Central memory CD8-positive, alpha-beta T cell (primary cell): ENCODE measurements at regions not wholly inside any gene's neighbourhood (a gene's known extent, or its start where the extent isn't known, plus 50 kb on each side); places are given as distances from the start of the nearest gene placed in this dataset.

Experiments
- ATAC-seq: fragments of 150-1000 bp; cut with Tn5 transposase; replicated peaks from 2 replicates; pipeline ENCODE4 v1.10.0; 2022; ENCODE audit warnings: mild to moderate bottlenecking, moderate FRiP score, moderate number of reproducible peaks; ENCODE audit not compliant: poor library complexity, severe bottlenecking; ENCODE audit errors: extremely low read depth
- DNase-seq, 2 donors: peaks; one replicate each; pipeline ENCODE4 v3.0.0; 2021; ENCODE audit warnings: low spot score in 2 of 2
- H3K27ac Mint-ChIP-seq: one replicate; pipeline ENCODE4 v1.8.0; 2022; ENCODE audit warnings: low read depth, mild to moderate bottlenecking, moderate library complexity, mixed read lengths
- H3K27me3 Mint-ChIP-seq: one replicate; pipeline ENCODE4 v1.8.0; 2022; ENCODE audit warnings: mixed read lengths
- H3K36me3 Mint-ChIP-seq: one replicate; pipeline ENCODE4 v1.8.0; 2022; ENCODE audit warnings: mild to moderate bottlenecking, moderate library complexity, mixed read lengths; ENCODE audit not compliant: insufficient read depth
- H3K4me1 Mint-ChIP-seq: one replicate; pipeline ENCODE4 v1.8.0; 2022; ENCODE audit warnings: mixed read lengths
- H3K4me3 Mint-ChIP-seq: one replicate; pipeline ENCODE4 v1.8.0; 2022; ENCODE audit warnings: mild to moderate bottlenecking, moderate library complexity, mixed read lengths
- H3K9me3 Mint-ChIP-seq: one replicate; pipeline ENCODE4 v1.8.0; 2022; ENCODE audit warnings: mixed read lengths

- Mint-ChIP-seq H3K9me3 (peaks cover 30% of the 10 kb centered on the region), H3K4me3 (no peak overlapping the region), H3K27me3 (no peaks in the 10 kb centered on the region), H3K27ac (no peak overlapping the region), H3K4me1 (no peaks in the 10 kb centered on the region), H3K36me3 (peaks cover 2% of the 10 kb centered on the region)
- ATAC-seq: no peak
- DNase-seq: no peak
Observed at GRCh38 chr5:17690473-17690872, 56.2 kb downstream of the TAF11L14 start.

- Mint-ChIP-seq H3K27me3 (no peaks in the 10 kb centered on the region), H3K4me1 (no peaks in the 10 kb centered on the region), H3K27ac (no peak overlapping the region), H3K4me3 (no peak overlapping the region), H3K9me3 (peaks cover 29% of the 10 kb centered on the region), H3K36me3 (peaks cover 2% of the 10 kb centered on the region)
- DNase-seq (no peak), ATAC-seq (no peak)
Observed at GRCh38 chr5:17691762-17692161, 57.5 kb downstream of the TAF11L14 start.

DNA sequence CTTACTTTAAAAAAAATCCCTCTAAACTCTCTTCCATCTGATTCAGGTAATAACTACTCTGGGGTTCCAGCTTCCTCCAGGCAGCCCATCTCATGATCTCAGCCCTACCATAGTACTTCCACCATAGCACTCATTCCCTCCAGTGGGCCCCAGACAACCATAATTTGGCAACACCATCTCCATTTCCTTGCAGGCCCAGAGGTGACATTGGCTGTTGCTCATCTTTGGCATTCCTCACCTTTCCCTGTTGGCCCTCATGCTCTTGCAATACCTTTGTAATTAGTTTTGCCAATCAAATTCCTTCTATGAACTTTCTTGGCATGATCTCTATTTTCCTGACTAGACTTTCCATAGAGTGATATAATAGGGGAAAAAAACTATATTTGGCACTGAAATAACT lies 60.1 kb downstream of the TAF11L14 start:
- Mint-ChIP-seq H3K4me1 (no peaks in the 10 kb centered on the region), H3K9me3 (peaks cover 27% of the 10 kb centered on the region), H3K4me3 (no peak overlapping the region), H3K36me3 (peaks cover 2% of the 10 kb centered on the region), H3K27ac (no peak overlapping the region), H3K27me3 (no peaks in the 10 kb centered on the region)
- DNase-seq (no peak), ATAC-seq (no peak)

GRCh38 chr5:17694914-17695313 lies 60.7 kb downstream of the TAF11L14 start:
- Mint-ChIP-seq H3K36me3 (peaks cover 2% of the 10 kb centered on the region), H3K27me3 (no peaks in the 10 kb centered on the region), H3K4me1 (no peaks in the 10 kb centered on the region), H3K4me3 (no peak overlapping the region), H3K9me3 (peaks cover 28% of the 10 kb centered on the region), H3K27ac (no peak overlapping the region)
- DNase-seq (no peak), ATAC-seq (no peak)

- Mint-ChIP-seq H3K4me1 (no peaks in the 10 kb centered on the region), H3K27me3 (no peaks in the 10 kb centered on the region), H3K27ac (no peak overlapping the region), H3K9me3 (peaks cover 26% of the 10 kb centered on the region), H3K4me3 (no peak overlapping the region), H3K36me3 (peaks cover 2% of the 10 kb centered on the region)
- no peak for ATAC-seq
- DNase-seq: no peak
Observed at GRCh38 chr5:17696627-17697026, 62.4 kb downstream of the TAF11L14 start.

- DNase-seq (no peak), ATAC-seq (no peak)
- Mint-ChIP-seq H3K9me3 (peaks cover 19% of the 10 kb centered on the region), H3K27ac (no peak overlapping the region), H3K27me3 (no peaks in the 10 kb centered on the region), H3K36me3 (peaks cover 2% of the 10 kb centered on the region), H3K4me3 (no peak overlapping the region), H3K4me1 (no peaks in the 10 kb centered on the region)
Observed at GRCh38 chr5:17697671-17698070, 63.4 kb downstream of the TAF11L14 start.

GRCh38 chr5:17709011-17709710 lies 74.9 kb downstream of the TAF11L14 start:
- Mint-ChIP-seq H3K4me1 (no peaks in the 10 kb centered on the region), H3K4me3 (no peak overlapping the region), H3K27ac (no peak overlapping the region), H3K36me3 (no peaks in the 10 kb centered on the region), H3K9me3 (peaks cover 18% of the 10 kb centered on the region), H3K27me3 (no peaks in the 10 kb centered on the region)
- ATAC-seq (no peak), DNase-seq (no peak)

- ATAC-seq: no peak
- Mint-ChIP-seq H3K4me3 (no peak overlapping the region), H3K4me1 (no peaks in the 10 kb centered on the region), H3K36me3 (no peaks in the 10 kb centered on the region), H3K9me3 (peaks cover 12% of the 10 kb centered on the region), H3K27me3 (no peaks in the 10 kb centered on the region), H3K27ac (no peak overlapping the region)
- DNase-seq: no peak
Observed at GRCh38 chr5:17713301-17713700, 79.0 kb downstream of the TAF11L14 start.

- H3K4me3 Mint-ChIP-seq: no peak overlapping the region
- H3K36me3 Mint-ChIP-seq: no peaks in the 10 kb centered on the region
- H3K4me1 Mint-ChIP-seq: no peaks in the 10 kb centered on the region
- peaks cover 12% of the 10 kb centered on the region for H3K9me3 Mint-ChIP-seq
- no peak overlapping the region for H3K27ac Mint-ChIP-seq
- no peaks in the 10 kb centered on the region for H3K27me3 Mint-ChIP-seq
- DNase-seq: no peak
- no peak for ATAC-seq
Observed at GRCh38 chr5:17714186-17714585, 79.9 kb downstream of the TAF11L14 start.

- Mint-ChIP-seq H3K36me3 (no peaks in the 10 kb centered on the region), H3K4me3 (no peak overlapping the region), H3K27ac (no peak overlapping the region), H3K4me1 (no peaks in the 10 kb centered on the region), H3K27me3 (no peaks in the 10 kb centered on the region), H3K9me3 (no peaks in the 10 kb centered on the region)
- ATAC-seq: no peak
- no peak for DNase-seq
Observed at GRCh38 chr5:17719592-17719991, 85.3 kb downstream of the TAF11L14 start.

GRCh38 chr5:17720071-17720470 lies 85.8 kb downstream of the TAF11L14 start:
- H3K9me3 Mint-ChIP-seq: peaks cover 3% of the 10 kb centered on the region
- ATAC-seq: no peak

GRCh38 chr5:17723876-17724275 lies 89.6 kb downstream of the TAF11L14 start:
- no peaks in the 10 kb centered on the region for H3K36me3 Mint-ChIP-seq

More at GRCh38 chr5:17720071-17720470, 85.8 kb downstream of the TAF11L14 start:
- Mint-ChIP-seq H3K27ac (no peak overlapping the region), H3K27me3 (no peaks in the 10 kb centered on the region), H3K4me3 (no peak overlapping the region), H3K4me1 (no peaks in the 10 kb centered on the region), H3K36me3 (no peaks in the 10 kb centered on the region)
- no peak for DNase-seq

GRCh38 chr5:17727098-17727497 lies 92.8 kb downstream of the TAF11L14 start:
- Mint-ChIP-seq H3K36me3 (no peaks in the 10 kb centered on the region), H3K4me3 (no peak overlapping the region), H3K9me3 (peaks cover 23% of the 10 kb centered on the region), H3K27me3 (no peaks in the 10 kb centered on the region), H3K27ac (no peak overlapping the region), H3K4me1 (no peaks in the 10 kb centered on the region)
- DNase-seq (no peak), ATAC-seq (no peak)

More at GRCh38 chr5:17723876-17724275, 89.6 kb downstream of the TAF11L14 start:
- no peak overlapping the region for H3K4me3 Mint-ChIP-seq
- H3K4me1 Mint-ChIP-seq: no peaks in the 10 kb centered on the region
- peaks cover 17% of the 10 kb centered on the region for H3K9me3 Mint-ChIP-seq
- H3K27me3 Mint-ChIP-seq: no peaks in the 10 kb centered on the region
- H3K27ac Mint-ChIP-seq: no peak overlapping the region
- ATAC-seq: no peak
- DNase-seq: no peak
